ENCODE measurements at regions not wholly inside any gene's neighbourhood (a gene's known extent, or its start where the extent isn't known, plus 50 kb on each side); places are given as distances from the start of the nearest gene placed in this dataset.

GRCh38 chr6:80673367-80673766 lies 566.9 kb downstream of the BCKDHB start:
- Histone ChIP-seq H3K27ac (no peak overlapping the region), H3K4me3 (no peak overlapping the region), H3K27me3 (no peaks in the 10 kb centered on the region), H3K4me1 (no peaks in the 10 kb centered on the region), H3K9me3 (peaks cover 0 to 5% (median 0%) of the 10 kb centered on the region in 3 donors), H3K36me3 (no peaks in the 10 kb centered on the region)
- no peak for TF ChIP-seq CTCF (IDR thresholded peaks at IDR 0.05)
- intact Hi-C loops (cut with DNase I; ENCODE audit: low total_unique reads) = no loop called here
- DNase-seq = no peak

GRCh38 chr6:80667006-80667405 lies 560.5 kb downstream of the BCKDHB start:
- TF ChIP-seq CTCF (IDR thresholded peaks at IDR 0.05) = no peak
- H3K27ac ChIP-seq = no peak overlapping the region
- no peaks in the 10 kb centered on the region for H3K4me1 ChIP-seq
- no peak for DNase-seq
- intact Hi-C loops (cut with DNase I; ENCODE audit: low total_unique reads) = no loop called here
- H3K36me3 ChIP-seq = no peaks in the 10 kb centered on the region
- no peak overlapping the region for H3K4me3 ChIP-seq
- H3K9me3 ChIP-seq = no peaks in the 10 kb centered on the region
- H3K27me3 ChIP-seq = no peaks in the 10 kb centered on the region

GRCh38 chr6:80658926-80659325 lies 552.5 kb downstream of the BCKDHB start:
- H3K27me3 ChIP-seq = no peaks in the 10 kb centered on the region
- no peak for DNase-seq

GRCh38 chr6:80647156-80647555 lies 540.7 kb downstream of the BCKDHB start:
- Histone ChIP-seq H3K9me3 (peaks cover 0 to 7% (median 0%) of the 10 kb centered on the region in 3 donors), H3K27ac (no peak overlapping the region), H3K4me3 (no peak overlapping the region), H3K36me3 (no peaks in the 10 kb centered on the region), H3K27me3 (no peaks in the 10 kb centered on the region), H3K4me1 (no peaks in the 10 kb centered on the region)
- TF ChIP-seq CTCF (IDR thresholded peaks at IDR 0.05) = no peak
- no peak for DNase-seq
- intact Hi-C loops (cut with DNase I; ENCODE audit: low total_unique reads) = no loop called here

More at GRCh38 chr6:80658926-80659325, 552.5 kb downstream of the BCKDHB start:
- Histone ChIP-seq H3K27ac (no peak overlapping the region), H3K4me1 (no peaks in the 10 kb centered on the region), H3K36me3 (no peaks in the 10 kb centered on the region), H3K4me3 (no peak overlapping the region), H3K9me3 (no peaks in the 10 kb centered on the region)
- TF ChIP-seq CTCF (IDR thresholded peaks at IDR 0.05) = no peak
- intact Hi-C loops (cut with DNase I; ENCODE audit: low total_unique reads) = no loop called here

GRCh38 chr6:80643881-80644280 lies 537.4 kb downstream of the BCKDHB start:
- TF ChIP-seq CTCF (IDR thresholded peaks at IDR 0.05) = no peak
- H3K4me1 ChIP-seq = peaks cover 0 to 2% (median under 1%) of the 10 kb centered on the region in 4 donors
- no peak for DNase-seq

GRCh38 chr6:80642452-80642851 lies 536.0 kb downstream of the BCKDHB start:
- Histone ChIP-seq H3K4me1 (peaks cover 0 to 10% (median 5%) of the 10 kb centered on the region in 4 donors), H3K27me3 (no peaks in the 10 kb centered on the region), H3K9me3 (peaks cover 0 to 7% (median 0%) of the 10 kb centered on the region in 3 donors), H3K27ac (no peak overlapping the region), H3K36me3 (no peaks in the 10 kb centered on the region), H3K4me3 (no peak overlapping the region)
- DNase-seq = no peak
- no peak for TF ChIP-seq CTCF (IDR thresholded peaks at IDR 0.05)
- intact Hi-C loops (cut with DNase I; ENCODE audit: low total_unique reads) = no loop called here

More at GRCh38 chr6:80643881-80644280, 537.4 kb downstream of the BCKDHB start:
- intact Hi-C loops (cut with DNase I; ENCODE audit: low total_unique reads) = no loop called here
- Histone ChIP-seq H3K27ac (no peak overlapping the region), H3K27me3 (no peaks in the 10 kb centered on the region), H3K9me3 (peaks cover 0 to 7% (median 0%) of the 10 kb centered on the region in 3 donors), H3K4me3 (no peak overlapping the region), H3K36me3 (no peaks in the 10 kb centered on the region)
